ENCODE measurements at regions not wholly inside any gene's neighbourhood (a gene's known extent, or its start where the extent isn't known, plus 50 kb on each side); places are given as distances from the start of the nearest gene placed in this dataset.

DNA sequence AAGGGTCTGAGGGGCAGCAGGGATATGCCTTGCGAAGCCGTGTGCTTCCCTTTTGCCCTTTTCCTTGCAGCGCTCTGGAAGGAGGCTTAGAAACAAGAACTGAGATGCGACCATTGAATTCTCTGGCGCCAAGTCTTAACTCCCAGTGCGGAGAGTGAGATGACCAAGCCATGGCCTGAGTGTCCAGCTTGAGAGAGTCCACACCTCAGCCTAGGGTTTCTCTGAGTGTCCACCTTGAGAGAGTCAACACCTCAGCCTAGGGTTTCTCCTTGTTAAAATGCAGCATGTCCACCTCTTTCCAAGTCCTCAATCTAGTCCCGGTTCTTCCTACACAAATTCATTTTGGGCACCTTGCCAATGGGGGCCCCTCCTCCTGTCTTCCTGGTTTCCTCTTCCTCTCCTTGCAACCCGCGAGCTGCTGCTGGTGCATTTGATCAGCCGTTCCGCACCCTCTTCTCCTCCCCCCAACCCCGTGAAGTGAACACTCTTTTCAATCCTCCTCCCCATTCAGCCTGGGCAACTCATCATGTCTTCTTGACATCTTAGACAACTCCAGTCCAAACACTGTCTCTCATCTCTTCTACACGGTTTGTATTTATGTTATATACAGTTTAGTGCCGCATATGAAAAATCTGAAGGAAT is 178.2 kb upstream of the PITRM1 start:
- TF ChIP-seq POLR2A (IDR thresholded peaks at IDR 0.05; ENCODE audit: low read depth, low read length): no peak
- TF ChIP-seq POLR2AphosphoS5 (IDR thresholded peaks at IDR 0.05; ENCODE audit: low read depth, low read length): no peak
- TF ChIP-seq TAF1 (IDR thresholded peaks at IDR 0.05; ENCODE audit: borderline replicate concordance, low read depth, low read length): no peak

Measured in GM12892 (cell line).